ENCODE measurements at regions not wholly inside any gene's neighbourhood (a gene's known extent, or its start where the extent isn't known, plus 50 kb on each side); places are given as distances from the start of the nearest gene placed in this dataset.

DNA sequence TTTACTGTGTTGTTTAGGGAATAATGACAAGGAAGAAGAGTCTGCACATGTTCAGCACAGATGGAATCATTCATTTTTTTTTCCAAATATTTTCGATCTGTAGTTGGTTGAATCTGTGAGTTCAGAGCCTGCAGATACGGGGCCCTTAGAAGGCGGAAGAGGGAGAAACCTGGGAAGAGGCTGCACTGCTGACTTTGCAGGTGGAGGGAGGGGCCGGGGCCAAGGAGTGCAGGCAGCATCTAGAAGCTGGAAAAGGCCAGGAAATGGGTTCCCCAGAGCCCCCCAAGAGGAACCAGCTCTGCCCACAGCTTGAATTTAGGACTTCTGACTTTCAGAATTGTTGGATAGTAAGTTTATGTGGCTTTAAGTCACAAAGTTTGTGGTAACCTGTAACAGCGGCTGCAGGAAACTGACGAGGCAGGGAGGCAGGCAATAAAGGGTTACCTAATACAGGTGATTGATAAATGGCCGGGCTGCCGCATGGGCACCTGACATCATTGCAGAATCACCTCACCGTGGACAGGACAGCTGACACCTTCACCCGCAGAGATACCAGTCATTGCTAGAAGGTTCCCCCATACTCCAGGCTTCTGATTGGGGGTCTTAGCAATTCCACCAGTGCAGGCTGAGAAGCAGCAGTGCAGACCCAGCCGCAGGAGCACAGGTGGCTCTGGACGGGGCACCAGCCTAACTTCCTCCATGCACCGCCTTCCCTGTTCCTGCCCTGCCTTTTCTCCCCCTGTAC is 181.3 kb downstream of the IRF8 start:
- TF ChIP-seq CTCF (IDR thresholded peaks at IDR 0.05) (no peak), POLR2AphosphoS5 (IDR thresholded peaks at IDR 0.05) (no peak)
